ENCODE measurements at regions not wholly inside any gene's neighbourhood (a gene's known extent, or its start where the extent isn't known, plus 50 kb on each side); places are given as distances from the start of the nearest gene placed in this dataset.
"Not testable (repeated sequence)": the region's sequence is repeated elsewhere in the genome, so short reads cannot be mapped to it uniquely, and the experiment has no call there.

DNA sequence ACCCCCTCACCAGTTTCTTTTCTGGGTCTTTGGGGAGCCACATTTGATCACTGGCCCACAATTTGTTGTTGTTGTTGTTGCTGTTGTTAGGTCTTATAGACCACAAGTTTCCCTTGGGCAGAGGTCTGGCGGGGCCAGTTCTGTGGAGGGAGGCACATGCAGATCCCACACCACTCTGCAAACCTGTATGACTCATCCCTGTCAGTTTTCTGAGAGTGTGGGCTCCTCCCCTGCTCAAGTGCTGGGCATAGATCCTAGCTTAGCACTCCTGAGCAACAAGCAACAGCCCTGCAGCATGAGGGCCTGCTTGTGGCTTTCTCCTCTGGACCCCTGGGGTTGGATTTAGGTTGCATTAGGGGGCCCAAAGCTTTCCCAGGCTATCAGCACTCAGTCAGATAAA, 411.1 kb upstream of the HTR1E start:
- no peak for ATAC-seq
- H3K36me3 Mint-ChIP-seq (ENCODE audit: insufficient read depth), result no peaks in the 10 kb centered on the region
- DNase-seq, result no peak

DNA sequence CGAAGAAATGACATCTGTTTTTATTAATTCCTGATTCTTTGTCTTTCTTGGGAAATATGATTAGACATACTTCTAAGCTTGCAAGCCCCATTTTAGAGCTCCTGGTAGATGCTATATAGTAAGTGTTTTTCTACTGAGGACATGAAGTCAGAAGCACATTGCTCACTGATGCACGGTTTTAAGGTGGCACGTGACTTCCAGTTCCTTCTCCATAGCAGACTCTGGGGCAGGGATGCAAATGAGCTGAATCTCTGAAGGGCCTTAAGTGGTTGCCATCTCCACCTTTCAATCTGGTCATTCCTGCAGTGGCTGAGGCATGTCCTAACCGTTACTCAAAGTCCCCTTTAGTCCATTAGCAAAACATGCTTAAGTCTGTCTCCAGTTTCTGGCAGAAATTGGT, 421.2 kb upstream of the HTR1E start:
- Mint-ChIP-seq H3K27me3 (ENCODE audit: low read depth) (no peaks in the 10 kb centered on the region), H3K9me3 (no peaks in the 10 kb centered on the region), H3K4me3 (no peak overlapping the region), H3K36me3 (ENCODE audit: insufficient read depth) (no peaks in the 10 kb centered on the region), H3K4me1 (ENCODE audit: low read depth) (no peaks in the 10 kb centered on the region)
- ATAC-seq, result no peak
- no peak for DNase-seq

More for the DNA sequence above, 411.1 kb upstream of the HTR1E start:
- Mint-ChIP-seq H3K4me3 (no peak overlapping the region), H3K27me3 (ENCODE audit: low read depth) (no peaks in the 10 kb centered on the region), H3K9me3 (peaks cover 22% of the 10 kb centered on the region), H3K4me1 (ENCODE audit: low read depth) (no peaks in the 10 kb centered on the region)

DNA sequence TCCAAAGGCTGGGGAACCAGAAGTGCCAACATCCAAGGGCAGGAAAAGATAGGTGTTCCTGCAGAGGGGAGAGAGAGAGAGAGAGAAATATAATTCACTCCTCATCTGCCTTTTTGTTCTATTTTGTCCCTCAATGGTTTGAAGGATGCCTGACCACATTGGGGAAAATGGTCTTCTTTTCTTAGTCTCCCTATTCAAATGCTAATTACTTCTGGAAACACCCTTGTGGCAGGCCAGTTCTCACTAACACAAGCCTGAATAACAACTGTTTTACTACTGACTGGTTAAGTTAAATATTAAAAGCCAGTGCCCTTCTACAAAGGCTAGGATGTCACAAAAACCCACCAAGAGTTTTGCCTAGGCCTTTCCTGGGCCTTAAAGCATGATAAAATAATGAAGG, 425.4 kb upstream of the HTR1E start:
- no peaks in the 10 kb centered on the region for H3K27me3 Mint-ChIP-seq (ENCODE audit: low read depth)
- ATAC-seq (no peak), DNase-seq (no peak)
- peaks cover 3% of the 10 kb centered on the region for H3K9me3 Mint-ChIP-seq
- no peaks in the 10 kb centered on the region for H3K4me1 Mint-ChIP-seq (ENCODE audit: low read depth)
- no peak overlapping the region for H3K4me3 Mint-ChIP-seq
- no peaks in the 10 kb centered on the region for H3K36me3 Mint-ChIP-seq (ENCODE audit: insufficient read depth)

DNA sequence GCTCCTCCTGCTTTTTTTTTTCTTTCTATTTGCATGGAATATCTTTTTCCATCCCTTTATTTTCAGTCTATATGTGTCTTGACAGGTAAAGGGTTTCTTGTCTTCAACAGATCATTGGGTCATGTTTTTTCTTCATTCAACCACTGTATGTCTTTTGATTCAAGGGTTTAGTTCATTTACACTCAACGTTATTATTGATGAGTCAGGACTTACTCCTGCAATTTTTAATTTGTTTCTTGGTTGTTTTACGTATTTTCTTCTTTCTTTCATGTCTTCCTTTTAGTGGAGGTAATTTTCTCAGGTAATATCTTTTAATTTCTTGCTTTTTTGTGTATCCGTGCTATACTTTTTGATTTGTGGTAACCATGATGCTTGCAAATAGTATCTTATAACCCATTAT, 429.1 kb upstream of the HTR1E start:
- ATAC-seq (no peak), DNase-seq (no peak)
- H3K9me3 Mint-ChIP-seq, result peaks cover 11% of the 10 kb centered on the region
- H3K36me3 Mint-ChIP-seq (ENCODE audit: insufficient read depth), result no peaks in the 10 kb centered on the region
- no peaks in the 10 kb centered on the region for H3K27me3 Mint-ChIP-seq (ENCODE audit: low read depth)
- H3K4me1 Mint-ChIP-seq (ENCODE audit: low read depth), result no peaks in the 10 kb centered on the region
- H3K4me3 Mint-ChIP-seq, result no peak overlapping the region

DNA sequence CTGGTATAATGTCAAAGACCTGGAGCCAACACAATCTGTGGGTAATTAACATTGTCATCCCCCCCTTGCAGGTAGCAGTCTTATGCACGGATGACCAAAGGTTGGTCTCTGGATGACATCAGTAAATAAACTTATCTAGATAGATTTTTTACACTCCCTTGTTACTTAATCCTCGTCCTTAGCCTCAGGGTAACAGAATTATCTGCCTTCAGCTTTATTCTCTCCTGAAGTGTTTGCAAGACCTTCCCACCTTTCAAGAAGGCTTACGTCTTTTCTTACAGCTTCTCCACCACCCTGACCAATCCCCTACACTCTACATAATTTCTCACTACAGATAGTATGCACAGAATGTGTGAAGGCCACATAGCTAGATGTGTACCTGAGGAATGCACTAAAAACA, 434.8 kb upstream of the HTR1E start:
- Mint-ChIP-seq H3K36me3 (ENCODE audit: insufficient read depth) (no peaks in the 10 kb centered on the region), H3K27me3 (ENCODE audit: low read depth) (no peaks in the 10 kb centered on the region), H3K9me3 (peaks cover 13% of the 10 kb centered on the region), H3K4me3 (no peak overlapping the region), H3K4me1 (ENCODE audit: low read depth) (no peaks in the 10 kb centered on the region)
- ATAC-seq, result no peak
- no peak for DNase-seq

DNA sequence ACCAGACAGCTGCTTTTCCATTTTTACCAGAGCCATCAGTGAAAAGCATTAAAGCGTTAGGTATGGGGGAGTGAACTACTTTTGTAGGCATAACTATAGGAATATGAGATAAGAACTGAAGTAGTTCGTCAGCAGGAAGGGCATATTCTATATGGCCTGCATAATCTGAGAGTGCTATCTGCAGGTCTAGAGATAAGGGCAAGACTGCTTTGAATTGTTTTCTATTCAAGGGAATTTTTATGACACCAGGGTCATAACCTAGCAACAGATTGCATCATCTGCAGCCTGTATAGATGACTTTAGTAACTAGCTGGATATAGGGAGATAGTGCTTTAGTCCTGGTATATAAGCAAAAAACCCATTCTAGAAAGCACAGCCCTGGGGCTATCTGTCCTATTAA, 437.3 kb upstream of the HTR1E start:
- DNase-seq (no peak), ATAC-seq (no peak)
- H3K36me3 Mint-ChIP-seq (ENCODE audit: insufficient read depth), result no peaks in the 10 kb centered on the region
- no peak overlapping the region for H3K4me3 Mint-ChIP-seq
- no peaks in the 10 kb centered on the region for H3K4me1 Mint-ChIP-seq (ENCODE audit: low read depth)
- H3K27me3 Mint-ChIP-seq (ENCODE audit: low read depth), result no peaks in the 10 kb centered on the region
- H3K9me3 Mint-ChIP-seq, result peaks cover 18% of the 10 kb centered on the region

DNA sequence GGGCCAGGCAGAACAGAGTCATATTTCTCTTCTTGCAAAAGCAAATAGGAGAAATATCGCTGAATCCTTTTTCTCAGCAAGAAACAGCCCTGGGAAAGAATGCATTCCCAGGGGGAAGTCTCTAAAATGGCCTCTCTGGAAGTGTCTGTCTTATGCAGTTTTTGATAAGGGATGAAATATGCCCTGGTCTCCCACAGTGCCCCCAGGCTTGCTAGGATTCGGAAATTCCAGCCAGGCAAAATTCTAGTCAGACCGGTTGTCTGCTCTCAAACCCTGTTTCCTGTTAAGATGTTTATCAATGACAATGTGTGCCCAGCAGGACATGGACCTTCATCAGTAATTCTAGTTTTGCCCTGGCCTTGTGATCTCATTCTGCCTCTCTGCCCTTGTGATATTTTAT, 448.3 kb upstream of the HTR1E start:
- not testable (repeated sequence) for ATAC-seq; H3K4me1 Mint-ChIP-seq (ENCODE audit: low read depth)
- peaks cover 23% of the 10 kb centered on the region for H3K9me3 Mint-ChIP-seq

DNA sequence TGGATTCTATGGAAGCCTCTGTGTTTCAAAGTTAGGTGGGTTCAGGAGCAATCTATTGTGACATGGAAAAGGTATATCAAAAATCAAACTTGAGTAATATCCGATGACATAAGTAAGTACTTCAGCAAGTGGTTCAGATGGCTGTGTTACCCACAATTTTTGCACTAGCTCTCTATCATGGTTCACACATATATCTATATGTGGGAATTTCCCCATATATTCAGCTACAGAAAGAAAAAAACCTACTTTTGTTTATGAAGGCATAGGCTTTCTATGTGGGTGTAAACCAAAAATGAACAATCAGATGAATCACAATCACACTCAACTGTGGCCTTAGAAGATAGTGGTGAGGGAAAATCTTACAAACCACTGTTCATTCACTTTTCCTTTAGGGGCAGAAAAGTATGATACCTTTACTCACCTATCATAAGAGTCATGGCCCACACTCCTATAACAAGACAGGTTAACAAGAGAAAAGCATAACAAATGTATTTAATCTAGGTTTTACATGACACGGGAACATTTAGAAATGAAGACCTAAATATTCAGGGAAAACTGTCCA, 449.6 kb upstream of the HTR1E start:
- H3K9me3 Mint-ChIP-seq, result peaks cover 23% of the 10 kb centered on the region
- DNase-seq (no peak), ATAC-seq (no peak)
- H3K27me3 Mint-ChIP-seq (ENCODE audit: low read depth), result no peaks in the 10 kb centered on the region
- H3K4me1 Mint-ChIP-seq (ENCODE audit: low read depth), result no peaks in the 10 kb centered on the region
- no peak overlapping the region for H3K4me3 Mint-ChIP-seq
- H3K36me3 Mint-ChIP-seq (ENCODE audit: insufficient read depth), result no peaks in the 10 kb centered on the region

More for the DNA sequence above, 448.3 kb upstream of the HTR1E start:
- not testable (repeated sequence) for DNase-seq; H3K4me3 Mint-ChIP-seq; H3K27me3 Mint-ChIP-seq (ENCODE audit: low read depth); H3K36me3 Mint-ChIP-seq (ENCODE audit: insufficient read depth)

DNA sequence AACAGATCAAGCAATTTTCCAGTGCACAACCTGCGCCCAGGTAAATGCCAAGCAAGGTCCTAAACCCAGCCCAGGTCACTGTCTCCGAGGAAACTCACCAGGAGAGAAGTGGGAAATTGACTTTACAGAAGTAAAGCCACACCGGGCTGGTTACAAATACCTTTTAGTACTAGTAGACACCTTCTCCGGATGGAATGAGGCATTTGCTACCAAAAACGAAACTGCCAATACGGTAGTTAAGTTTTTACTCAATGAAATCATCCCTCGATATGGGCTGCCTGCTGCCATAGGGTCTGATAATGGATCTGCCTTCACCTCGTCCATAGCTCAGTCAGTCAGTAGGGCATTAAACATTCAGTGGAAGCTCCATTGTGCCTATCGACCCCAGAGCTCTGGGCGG, 459.0 kb upstream of the HTR1E start:
- not testable (repeated sequence) for H3K4me1 Mint-ChIP-seq (ENCODE audit: low read depth); H3K9me3 Mint-ChIP-seq; H3K36me3 Mint-ChIP-seq (ENCODE audit: insufficient read depth); H3K4me3 Mint-ChIP-seq; ATAC-seq; H3K27me3 Mint-ChIP-seq (ENCODE audit: low read depth); DNase-seq

DNA sequence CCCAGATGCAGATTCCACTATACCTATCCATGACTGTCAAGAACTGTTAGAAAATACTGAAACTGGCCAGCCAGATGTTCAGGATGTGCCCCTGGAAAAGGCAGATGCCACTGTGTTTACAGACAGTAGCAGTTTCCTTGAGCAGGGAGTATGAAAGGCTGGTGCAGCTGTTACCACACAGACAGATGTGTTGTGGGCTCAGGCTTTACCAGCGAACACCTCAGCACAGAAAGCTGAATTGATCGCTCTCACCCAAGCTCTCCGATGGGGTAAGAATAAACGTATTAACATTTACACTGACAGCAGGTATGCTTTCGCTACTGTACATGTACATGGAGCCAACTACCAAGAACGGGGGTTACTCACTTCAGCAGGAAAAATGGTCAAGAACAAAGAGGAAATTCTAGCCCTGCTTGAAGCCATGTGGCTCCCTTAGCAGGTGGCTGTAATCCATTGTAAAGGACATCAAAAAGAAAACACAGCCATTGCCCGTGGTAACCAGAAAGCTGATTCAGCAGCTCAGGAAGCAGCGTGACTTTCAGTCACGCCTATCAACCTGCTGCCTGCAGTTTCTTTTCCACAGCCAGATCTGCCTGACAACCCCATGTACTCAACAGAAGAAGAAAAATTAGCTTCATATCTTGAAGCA, 459.7 kb upstream of the HTR1E start:
- Mint-ChIP-seq H3K4me1 (ENCODE audit: low read depth) (no peaks in the 10 kb centered on the region), H3K4me3 (no peak overlapping the region), H3K36me3 (ENCODE audit: insufficient read depth) (no peaks in the 10 kb centered on the region), H3K9me3 (peaks cover 5% of the 10 kb centered on the region), H3K27me3 (ENCODE audit: low read depth) (no peaks in the 10 kb centered on the region)
- ATAC-seq (no peak), DNase-seq (no peak)

DNA sequence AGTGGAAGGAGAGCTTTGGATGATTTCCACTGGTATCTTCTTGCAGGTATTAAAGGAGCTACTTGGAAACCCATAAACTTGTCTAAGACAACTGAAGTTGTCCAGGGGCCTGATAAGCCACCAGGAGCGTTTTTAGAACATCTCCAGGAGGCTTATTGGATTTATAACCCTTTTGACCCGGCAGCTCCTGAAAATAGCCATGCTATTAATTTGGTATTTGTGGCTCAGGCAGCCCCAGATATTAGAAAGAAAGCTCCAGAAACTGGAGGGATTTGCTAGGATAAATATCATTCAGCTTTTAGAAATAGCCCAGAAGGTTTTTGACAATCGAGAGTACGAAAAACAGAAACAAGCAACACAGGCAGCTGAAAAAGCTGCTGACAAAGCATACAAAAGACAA, 461.0 kb upstream of the HTR1E start:
- DNase-seq, result no peak
- no peak for ATAC-seq
- H3K4me3 Mint-ChIP-seq, result no peak overlapping the region
- H3K9me3 Mint-ChIP-seq, result peaks cover 5% of the 10 kb centered on the region
- no peaks in the 10 kb centered on the region for H3K4me1 Mint-ChIP-seq (ENCODE audit: low read depth)
- no peaks in the 10 kb centered on the region for H3K36me3 Mint-ChIP-seq (ENCODE audit: insufficient read depth)
- no peaks in the 10 kb centered on the region for H3K27me3 Mint-ChIP-seq (ENCODE audit: low read depth)

DNA sequence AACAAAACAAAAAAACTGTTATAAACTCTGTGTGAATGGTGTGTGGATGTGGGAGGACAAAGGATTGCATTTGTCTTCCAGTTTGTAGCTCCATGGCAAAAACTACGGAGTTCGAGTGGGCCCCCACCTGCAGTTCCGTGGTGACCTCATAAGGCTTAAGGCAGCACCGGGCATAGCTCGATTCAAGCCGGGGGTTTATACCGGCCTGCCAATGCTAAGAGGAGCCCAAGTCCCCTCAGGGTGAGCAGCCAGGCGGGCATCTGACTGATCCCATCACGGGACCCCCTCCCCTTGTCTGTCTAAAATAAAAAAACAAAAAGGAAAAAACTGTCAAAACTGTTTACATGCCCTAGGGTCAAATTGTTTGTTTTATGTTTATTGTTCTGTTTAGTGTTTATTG, 463.2 kb upstream of the HTR1E start:
- DNase-seq (no peak), ATAC-seq (no peak)
- no peaks in the 10 kb centered on the region for H3K4me1 Mint-ChIP-seq (ENCODE audit: low read depth)
- no peak overlapping the region for H3K4me3 Mint-ChIP-seq
- H3K27me3 Mint-ChIP-seq (ENCODE audit: low read depth), result no peaks in the 10 kb centered on the region
- H3K36me3 Mint-ChIP-seq (ENCODE audit: insufficient read depth), result no peaks in the 10 kb centered on the region
- H3K9me3 Mint-ChIP-seq, result peaks cover 5% of the 10 kb centered on the region

DNA sequence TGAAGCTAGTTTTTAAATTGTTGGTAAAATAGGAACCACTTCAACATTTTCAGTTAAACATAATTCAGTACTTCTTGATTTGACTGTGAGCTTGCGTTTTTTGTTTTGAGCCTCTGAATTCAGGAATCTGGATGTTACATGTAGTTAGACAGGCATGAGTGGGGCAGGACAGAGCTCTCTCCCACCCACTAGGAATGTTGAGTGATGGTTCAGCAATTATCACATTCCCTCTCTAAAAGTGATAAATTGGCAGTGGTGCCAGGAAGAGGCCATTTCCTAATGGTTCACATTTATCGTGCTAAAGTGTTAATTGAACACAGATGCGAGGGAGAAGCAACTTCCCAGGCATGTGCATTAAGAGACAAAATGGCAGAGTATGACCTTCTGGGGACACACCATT, 465.5 kb upstream of the HTR1E start:
- Mint-ChIP-seq H3K36me3 (ENCODE audit: insufficient read depth) (no peaks in the 10 kb centered on the region), H3K4me3 (no peak overlapping the region), H3K27me3 (ENCODE audit: low read depth) (no peaks in the 10 kb centered on the region), H3K4me1 (ENCODE audit: low read depth) (no peaks in the 10 kb centered on the region), H3K9me3 (peaks cover 5% of the 10 kb centered on the region)
- DNase-seq, result no peak
- ATAC-seq, result no peak

DNA sequence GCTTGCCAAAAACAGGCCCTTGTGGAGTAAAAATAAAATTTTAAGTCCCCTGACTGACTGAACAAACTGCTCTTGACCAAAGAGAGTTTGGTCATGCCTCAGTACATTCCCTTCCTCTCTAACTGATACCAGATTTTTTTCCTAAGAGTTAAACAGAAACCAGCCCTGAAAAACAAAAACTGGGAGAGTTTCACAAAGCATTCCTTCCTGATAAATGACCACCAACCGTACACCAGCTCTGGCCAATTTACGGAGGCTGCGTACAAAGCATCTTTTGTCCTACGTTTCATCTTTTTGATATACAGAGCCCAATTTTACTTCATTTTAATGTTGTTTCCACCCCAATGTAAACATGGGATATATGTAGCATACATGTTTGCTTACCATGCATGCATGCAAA, 477.4 kb upstream of the HTR1E start:
- DNase-seq (no peak), ATAC-seq (no peak)
- no peaks in the 10 kb centered on the region for H3K4me1 Mint-ChIP-seq (ENCODE audit: low read depth)
- H3K9me3 Mint-ChIP-seq, result peaks cover 3% of the 10 kb centered on the region
- H3K4me3 Mint-ChIP-seq, result no peak overlapping the region
- no peaks in the 10 kb centered on the region for H3K27me3 Mint-ChIP-seq (ENCODE audit: low read depth)
- no peaks in the 10 kb centered on the region for H3K36me3 Mint-ChIP-seq (ENCODE audit: insufficient read depth)

DNA sequence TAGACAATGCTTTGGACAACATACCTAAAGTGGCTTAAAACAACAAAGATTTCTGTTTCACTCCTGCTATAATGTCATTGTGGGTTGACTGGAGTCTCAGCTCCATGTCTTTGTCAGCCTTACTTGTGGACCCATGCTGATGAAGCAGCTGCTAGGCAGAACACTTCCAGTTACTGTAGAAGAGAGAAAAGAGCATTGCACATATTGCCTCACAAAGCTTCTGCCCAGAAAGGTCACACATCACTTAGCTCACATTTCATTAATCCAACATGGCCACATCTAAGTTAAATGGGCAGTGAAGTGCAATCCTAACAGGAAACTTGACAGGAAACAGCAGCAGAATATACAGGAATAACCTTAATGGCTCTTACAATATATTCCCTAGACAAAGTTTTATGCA, 480.5 kb upstream of the HTR1E start:
- Mint-ChIP-seq H3K4me3 (no peak overlapping the region), H3K4me1 (ENCODE audit: low read depth) (no peaks in the 10 kb centered on the region), H3K36me3 (ENCODE audit: insufficient read depth) (no peaks in the 10 kb centered on the region), H3K9me3 (peaks cover 15% of the 10 kb centered on the region), H3K27me3 (ENCODE audit: low read depth) (no peaks in the 10 kb centered on the region)
- no peak for ATAC-seq
- DNase-seq, result no peak

DNA sequence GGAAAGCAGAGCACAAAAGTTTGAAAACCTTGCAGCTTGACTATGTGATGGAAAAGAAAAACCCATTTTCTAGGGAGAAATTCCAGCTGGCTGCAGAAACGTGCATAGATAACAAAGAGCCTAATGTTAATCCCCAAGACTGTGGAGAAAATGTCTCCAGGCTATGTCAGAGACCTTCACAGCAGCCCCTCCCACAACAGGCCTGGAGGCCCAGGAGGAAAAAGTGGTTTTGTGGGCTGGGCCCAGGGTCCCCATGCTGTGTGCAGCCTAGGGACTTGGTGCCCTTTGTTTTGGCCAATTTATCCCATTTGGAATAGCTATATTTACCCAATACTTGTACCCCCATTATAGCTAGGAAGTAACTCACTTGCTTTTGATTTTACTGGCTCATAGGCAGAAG, 484.1 kb upstream of the HTR1E start:
- Mint-ChIP-seq H3K4me3 (no peak overlapping the region), H3K9me3 (peaks cover 15% of the 10 kb centered on the region), H3K27me3 (ENCODE audit: low read depth) (no peaks in the 10 kb centered on the region), H3K36me3 (ENCODE audit: insufficient read depth) (no peaks in the 10 kb centered on the region), H3K4me1 (ENCODE audit: low read depth) (no peaks in the 10 kb centered on the region)
- no peak for ATAC-seq
- no peak for DNase-seq

All from activated T-cell treated with anti-CD3 and anti-CD28 coated beads, Interleukin-2, amount 50 U/mL, for 4 hours (primary cell).